ENCODE measurements at regions not wholly inside any gene's neighbourhood (a gene's known extent, or its start where the extent isn't known, plus 50 kb on each side); places are given as distances from the start of the nearest gene placed in this dataset.

DNA sequence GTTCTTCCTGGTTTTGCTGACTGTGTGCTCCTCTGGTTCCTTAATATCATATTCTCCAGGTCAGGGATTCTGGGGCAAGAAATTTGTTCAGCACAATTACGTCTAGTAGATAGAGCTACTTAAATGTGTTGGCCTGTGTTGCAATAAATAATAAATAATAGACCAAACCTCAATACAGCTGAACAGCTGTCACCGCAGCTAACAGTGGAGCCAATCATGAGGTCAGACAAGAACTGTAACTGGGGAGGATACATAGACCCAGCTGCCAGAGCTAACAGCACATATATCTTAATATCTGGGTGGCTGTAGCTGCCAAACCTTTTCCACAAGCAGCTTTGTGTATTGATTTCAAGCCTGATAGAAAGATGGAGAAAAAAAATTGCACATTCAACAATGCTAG is 1596.3 kb upstream of the PCDH20 start:
- no peak for DNase-seq (ENCODE audit: low spot score)
- no peak overlapping the region for H3K27ac ChIP-seq (ENCODE audit: extremely low read length, insufficient read depth, low read length)
- H3K9ac ChIP-seq (ENCODE audit: insufficient read depth, low read depth, low read length): no peak overlapping the region
- intact Hi-C loops (cut with micrococcal nuclease; ENCODE audit: unreplicated experiment): no loop called here
- H3K9me3 ChIP-seq (ENCODE audit: low read length): peaks cover 63% of the 10 kb centered on the region
- TF ChIP-seq KLF11 (CRISPR knock-in tag; IDR thresholded peaks at IDR 0.05) (no peak), JDP2 (CRISPR knock-in tag; IDR thresholded peaks at IDR 0.05; ENCODE audit: borderline replicate concordance) (no peak), ZNF121 (CRISPR knock-in tag; IDR thresholded peaks at IDR 0.05) (no peak), SPEN (CRISPR knock-in tag; IDR thresholded peaks at IDR 0.05; ENCODE audit: low read depth) (no peak), KLF6 (CRISPR knock-in tag; IDR thresholded peaks at IDR 0.05) (no peak), REXO4 (CRISPR knock-in tag; IDR thresholded peaks at IDR 0.05; ENCODE audit: borderline replicate concordance) (no peak), SIN3B (IDR thresholded peaks at IDR 0.05; ENCODE audit: low read length) (no peak), CENPT (CRISPR knock-in tag; IDR thresholded peaks at IDR 0.05; ENCODE audit: low read depth) (no peak)
- TF ChIP-seq, protein P1, sequence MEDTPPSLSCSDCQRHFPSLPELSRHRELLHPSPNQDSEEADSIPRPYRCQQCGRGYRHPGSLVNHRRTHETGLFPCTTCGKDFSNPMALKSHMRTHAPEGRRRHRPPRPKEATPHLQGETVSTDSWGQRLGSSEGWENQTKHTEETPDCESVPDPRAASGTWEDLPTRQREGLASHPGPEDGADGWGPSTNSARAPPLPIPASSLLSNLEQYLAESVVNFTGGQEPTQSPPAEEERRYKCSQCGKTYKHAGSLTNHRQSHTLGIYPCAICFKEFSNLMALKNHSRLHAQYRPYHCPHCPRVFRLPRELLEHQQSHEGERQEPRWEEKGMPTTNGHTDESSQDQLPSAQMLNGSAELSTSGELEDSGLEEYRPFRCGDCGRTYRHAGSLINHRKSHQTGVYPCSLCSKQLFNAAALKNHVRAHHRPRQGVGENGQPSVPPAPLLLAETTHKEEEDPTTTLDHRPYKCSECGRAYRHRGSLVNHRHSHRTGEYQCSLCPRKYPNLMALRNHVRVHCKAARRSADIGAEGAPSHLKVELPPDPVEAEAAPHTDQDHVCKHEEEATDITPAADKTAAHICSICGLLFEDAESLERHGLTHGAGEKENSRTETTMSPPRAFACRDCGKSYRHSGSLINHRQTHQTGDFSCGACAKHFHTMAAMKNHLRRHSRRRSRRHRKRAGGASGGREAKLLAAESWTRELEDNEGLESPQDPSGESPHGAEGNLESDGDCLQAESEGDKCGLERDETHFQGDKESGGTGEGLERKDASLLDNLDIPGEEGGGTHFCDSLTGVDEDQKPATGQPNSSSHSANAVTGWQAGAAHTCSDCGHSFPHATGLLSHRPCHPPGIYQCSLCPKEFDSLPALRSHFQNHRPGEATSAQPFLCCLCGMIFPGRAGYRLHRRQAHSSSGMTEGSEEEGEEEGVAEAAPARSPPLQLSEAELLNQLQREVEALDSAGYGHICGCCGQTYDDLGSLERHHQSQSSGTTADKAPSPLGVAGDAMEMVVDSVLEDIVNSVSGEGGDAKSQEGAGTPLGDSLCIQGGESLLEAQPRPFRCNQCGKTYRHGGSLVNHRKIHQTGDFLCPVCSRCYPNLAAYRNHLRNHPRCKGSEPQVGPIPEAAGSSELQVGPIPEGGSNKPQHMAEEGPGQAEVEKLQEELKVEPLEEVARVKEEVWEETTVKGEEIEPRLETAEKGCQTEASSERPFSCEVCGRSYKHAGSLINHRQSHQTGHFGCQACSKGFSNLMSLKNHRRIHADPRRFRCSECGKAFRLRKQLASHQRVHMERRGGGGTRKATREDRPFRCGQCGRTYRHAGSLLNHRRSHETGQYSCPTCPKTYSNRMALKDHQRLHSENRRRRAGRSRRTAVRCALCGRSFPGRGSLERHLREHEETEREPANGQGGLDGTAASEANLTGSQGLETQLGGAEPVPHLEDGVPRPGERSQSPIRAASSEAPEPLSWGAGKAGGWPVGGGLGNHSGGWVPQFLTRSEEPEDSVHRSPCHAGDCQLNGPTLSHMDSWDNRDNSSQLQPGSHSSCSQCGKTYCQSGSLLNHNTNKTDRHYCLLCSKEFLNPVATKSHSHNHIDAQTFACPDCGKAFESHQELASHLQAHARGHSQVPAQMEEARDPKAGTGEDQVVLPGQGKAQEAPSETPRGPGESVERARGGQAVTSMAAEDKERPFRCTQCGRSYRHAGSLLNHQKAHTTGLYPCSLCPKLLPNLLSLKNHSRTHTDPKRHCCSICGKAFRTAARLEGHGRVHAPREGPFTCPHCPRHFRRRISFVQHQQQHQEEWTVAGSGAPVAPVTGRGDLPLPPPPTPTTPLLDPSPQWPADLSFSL (CRISPR knock-in tag; IDR thresholded peaks at IDR 0.05): no peak
- TF ChIP-seq, protein P2, sequence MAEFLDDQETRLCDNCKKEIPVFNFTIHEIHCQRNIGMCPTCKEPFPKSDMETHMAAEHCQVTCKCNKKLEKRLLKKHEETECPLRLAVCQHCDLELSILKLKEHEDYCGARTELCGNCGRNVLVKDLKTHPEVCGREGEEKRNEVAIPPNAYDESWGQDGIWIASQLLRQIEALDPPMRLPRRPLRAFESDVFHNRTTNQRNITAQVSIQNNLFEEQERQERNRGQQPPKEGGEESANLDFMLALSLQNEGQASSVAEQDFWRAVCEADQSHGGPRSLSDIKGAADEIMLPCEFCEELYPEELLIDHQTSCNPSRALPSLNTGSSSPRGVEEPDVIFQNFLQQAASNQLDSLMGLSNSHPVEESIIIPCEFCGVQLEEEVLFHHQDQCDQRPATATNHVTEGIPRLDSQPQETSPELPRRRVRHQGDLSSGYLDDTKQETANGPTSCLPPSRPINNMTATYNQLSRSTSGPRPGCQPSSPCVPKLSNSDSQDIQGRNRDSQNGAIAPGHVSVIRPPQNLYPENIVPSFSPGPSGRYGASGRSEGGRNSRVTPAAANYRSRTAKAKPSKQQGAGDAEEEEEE (CRISPR knock-in tag; IDR thresholded peaks at IDR 0.05; ENCODE audit: borderline replicate concordance): no peak
- TF ChIP-seq, protein P3, sequence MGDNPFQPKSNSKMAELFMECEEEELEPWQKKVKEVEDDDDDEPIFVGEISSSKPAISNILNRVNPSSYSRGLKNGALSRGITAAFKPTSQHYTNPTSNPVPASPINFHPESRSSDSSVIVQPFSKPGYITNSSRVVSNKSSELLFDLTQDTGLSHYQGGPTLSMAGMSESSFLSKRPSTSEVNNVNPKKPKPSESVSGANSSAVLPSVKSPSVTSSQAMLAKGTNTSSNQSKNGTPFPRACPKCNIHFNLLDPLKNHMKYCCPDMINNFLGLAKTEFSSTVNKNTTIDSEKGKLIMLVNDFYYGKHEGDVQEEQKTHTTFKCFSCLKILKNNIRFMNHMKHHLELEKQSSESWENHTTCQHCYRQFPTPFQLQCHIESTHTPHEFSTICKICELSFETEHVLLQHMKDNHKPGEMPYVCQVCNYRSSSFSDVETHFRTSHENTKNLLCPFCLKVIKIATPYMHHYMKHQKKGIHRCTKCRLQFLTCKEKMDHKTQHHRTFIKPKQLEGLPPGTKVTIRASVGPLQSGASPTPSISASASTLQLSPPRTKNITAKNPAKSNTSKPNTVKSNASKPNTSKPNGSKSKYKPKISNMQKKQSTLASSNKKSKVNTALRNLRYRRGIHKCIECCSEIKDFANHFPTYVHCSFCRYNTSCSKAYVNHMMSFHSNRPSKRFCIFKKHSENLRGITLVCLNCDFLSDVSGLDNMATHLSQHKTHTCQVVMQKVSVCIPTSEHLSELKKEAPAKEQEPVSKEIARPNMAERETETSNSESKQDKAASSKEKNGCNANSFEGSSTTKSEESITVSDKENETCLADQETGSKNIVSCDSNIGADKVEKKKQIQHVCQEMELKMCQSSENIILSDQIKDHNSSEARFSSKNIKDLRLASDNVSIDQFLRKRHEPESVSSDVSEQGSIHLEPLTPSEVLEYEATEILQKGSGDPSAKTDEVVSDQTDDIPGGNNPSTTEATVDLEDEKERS (CRISPR knock-in tag; IDR thresholded peaks at IDR 0.05): no peak
- no TSS peak for BruUV-seq (replicated peaks)
- WGBS (ENCODE audit: low lambda C conversion rate): 26% methylated on average over 2 of the region's 2 CpGs
- no peak for FAIRE-seq
- H3K4me2 ChIP-seq (ENCODE audit: low read depth, low read length): no peak overlapping the region
- in situ Hi-C loops (cut with HindIII; ENCODE audit: extremely low pct_ligation_motif_present, low pct_unique_long_range_greater_than_20kb): no loop called here
- no peak overlapping the region for H2AFZ ChIP-seq (ENCODE audit: low read length)
- no peaks in the 10 kb centered on the region for H3K36me3 ChIP-seq (replicated peaks in 1 of 2; ENCODE audit: control insufficient read depth in 1 of 2, insufficient read depth in 2 of 2, low read length in 2 of 2)
- no peaks in the 10 kb centered on the region for H3K4me1 ChIP-seq (ENCODE audit: insufficient read depth, low read length)
- no peaks in the 10 kb centered on the region for H4K20me1 ChIP-seq (ENCODE audit: insufficient read depth, low read length)
- ChIA-PET POLR2A (no interaction called here), CTCF (ENCODE audit: low intra/inter-chr PET ratio, low total read pairs) (no interaction called here)
- no peak for ATAC-seq
- no peaks in the 10 kb centered on the region for H3K79me2 ChIP-seq (ENCODE audit: insufficient read depth, low read length)
- H3K4me3 ChIP-seq (replicated peaks in 1 of 3; ENCODE audit: insufficient read depth in 1 of 3, low read depth in 2 of 3, low read length in 3 of 3): no peak overlapping the region
- no peaks in the 10 kb centered on the region; a peak in 1 of 5 replicates for H3K27me3 ChIP-seq (ENCODE audit: control insufficient read depth in 1 of 2, insufficient read depth in 2 of 2, low read length in 2 of 2)
